Vagina (tissue), 2 donors: ENCODE measurements at regions not wholly inside any gene's neighbourhood (a gene's known extent, or its start where the extent isn't known, plus 50 kb on each side); places are given as distances from the start of the nearest gene placed in this dataset.

Source experiments
- CTCF ChIP-seq, 3 experiments: fragments of 450-650 bp in 2 of 3; fragments of 200-600 bp in 1 of 3; sonication (generic) in 1 of 3; IDR thresholded peaks; one replicate each; pipeline ENCODE4 v1.5.1; 2017 to 2019; ENCODE audit warnings: antibody characterized with exemption in 3 of 3, mild to moderate bottlenecking in 2 of 3, moderate library complexity in 2 of 3
- POLR2A ChIP-seq, 2 donors: fragments of 450-650 bp; IDR thresholded peaks; one replicate each; pipeline ENCODE4 v1.6.1; 2017; ENCODE audit warnings: antibody characterized with exemption in 2 of 2, mild to moderate bottlenecking in 2 of 2, moderate library complexity in 2 of 2

- TF ChIP-seq POLR2A (IDR thresholded peaks at IDR 0.05) (no peak), CTCF (IDR thresholded peaks at IDR 0.05) (no peak)
Observed at GRCh38 chr13:63625869-63626268, 2210.2 kb upstream of the PCDH20 start.
